Smooth muscle cell (in vitro differentiated cells): ENCODE measurements at regions not wholly inside any gene's neighbourhood (a gene's known extent, or its start where the extent isn't known, plus 50 kb on each side); places are given as distances from the start of the nearest gene placed in this dataset.

Experiments used
- DNase-seq: peaks from one replicate; lab custom pipeline; 2025; ENCODE audit not compliant: unreplicated experiment; lab: John Stamatoyannopoulos, UW
- H2AFZ ChIP-seq: fragments of 200-600 bp; sonication (generic); 2 replicates; pipeline ENCODE4 v1.6.0; 2016; ENCODE audit warnings: antibody characterized with exemption, low read depth, mild to moderate bottlenecking
- H3F3A ChIP-seq: fragments of 200-600 bp; sonication (generic); 2 replicates; pipeline ENCODE4 v1.6.0; 2017; ENCODE audit warnings: antibody characterized with exemption, low read depth
- H3K27ac ChIP-seq: fragments of 200-600 bp; sonication (generic); 2 replicates; pipeline ENCODE4 v1.5.1; 2016; ENCODE audit warnings: low read depth, mild to moderate bottlenecking
- H3K27me3 ChIP-seq: fragments of 200-600 bp; sonication (generic); 2 replicates; pipeline ENCODE4 v1.6.1; 2016; ENCODE audit warnings: low read depth, mild to moderate bottlenecking
- H3K36me3 ChIP-seq: fragments of 200-600 bp; sonication (generic); 2 replicates; pipeline ENCODE4 v1.5.1; 2016; ENCODE audit warnings: low read depth
- H3K4me1 ChIP-seq: fragments of 200-600 bp; sonication (generic); 2 replicates; pipeline ENCODE4 v1.5.1; 2016; ENCODE audit warnings: low read depth
- H3K4me2 ChIP-seq: fragments of 200-600 bp; sonication (generic); 2 replicates; pipeline ENCODE4 v1.6.0; 2016; ENCODE audit warnings: mild to moderate bottlenecking
- H3K4me3 ChIP-seq: fragments of 200-600 bp; sonication (generic); 2 replicates; pipeline ENCODE4 v1.5.1; 2016; ENCODE audit warnings: mild to moderate bottlenecking
- H3K79me2 ChIP-seq: fragments of 200-600 bp; sonication (generic); 2 replicates; pipeline ENCODE4 v1.6.0; 2016; ENCODE audit warnings: low read depth, mild to moderate bottlenecking
- H3K9ac ChIP-seq: fragments of 200-600 bp; sonication (generic); 2 replicates; pipeline ENCODE4 v1.6.0; 2016; ENCODE audit warnings: low read depth
- H3K9me3 ChIP-seq: fragments of 200-600 bp; sonication (generic); replicated peaks from 2 replicates; pipeline ENCODE4 v1.5.1; 2016; ENCODE audit warnings: low read depth
- H4K20me1 ChIP-seq: fragments of 200-600 bp; sonication (generic); 2 replicates; pipeline ENCODE4 v1.6.0; 2016; ENCODE audit warnings: low read depth
- WGBS: methylation state at CpG from one replicate; pipeline ENCODE4 v1.1.7; 2016; ENCODE audit warnings: low lambda C conversion rate; 5-methylcytosine and 5-hydroxymethylcytosine counted together
- TF ChIP-seq, protein P1 (sequence below): fragments of 200-600 bp; sonication (generic); IDR thresholded peaks from 2 replicates; pipeline ENCODE4 v1.5.1; 2017; ENCODE audit warnings: borderline replicate concordance, mild to moderate bottlenecking, antibody characterized with exemption; ENCODE audit not compliant: insufficient read depth, poor library complexity, severe bottlenecking

GRCh38 chr3:1513662-1514061 lies 420.8 kb downstream of the CNTN6 start:
- Histone ChIP-seq H3K36me3 (no peaks in the 10 kb centered on the region), H2AFZ (no peak overlapping the region), H3K9me3 (no peaks in the 10 kb centered on the region), H3K9ac (no peak overlapping the region), H3K4me3 (no peak overlapping the region), H3K27ac (no peak overlapping the region), H3F3A (no peaks in the 10 kb centered on the region), H4K20me1 (no peaks in the 10 kb centered on the region), H3K4me1 (no peaks in the 10 kb centered on the region), H3K27me3 (no peaks in the 10 kb centered on the region), H3K79me2 (no peaks in the 10 kb centered on the region), H3K4me2 (no peak overlapping the region)
- TF ChIP-seq, protein P1, sequence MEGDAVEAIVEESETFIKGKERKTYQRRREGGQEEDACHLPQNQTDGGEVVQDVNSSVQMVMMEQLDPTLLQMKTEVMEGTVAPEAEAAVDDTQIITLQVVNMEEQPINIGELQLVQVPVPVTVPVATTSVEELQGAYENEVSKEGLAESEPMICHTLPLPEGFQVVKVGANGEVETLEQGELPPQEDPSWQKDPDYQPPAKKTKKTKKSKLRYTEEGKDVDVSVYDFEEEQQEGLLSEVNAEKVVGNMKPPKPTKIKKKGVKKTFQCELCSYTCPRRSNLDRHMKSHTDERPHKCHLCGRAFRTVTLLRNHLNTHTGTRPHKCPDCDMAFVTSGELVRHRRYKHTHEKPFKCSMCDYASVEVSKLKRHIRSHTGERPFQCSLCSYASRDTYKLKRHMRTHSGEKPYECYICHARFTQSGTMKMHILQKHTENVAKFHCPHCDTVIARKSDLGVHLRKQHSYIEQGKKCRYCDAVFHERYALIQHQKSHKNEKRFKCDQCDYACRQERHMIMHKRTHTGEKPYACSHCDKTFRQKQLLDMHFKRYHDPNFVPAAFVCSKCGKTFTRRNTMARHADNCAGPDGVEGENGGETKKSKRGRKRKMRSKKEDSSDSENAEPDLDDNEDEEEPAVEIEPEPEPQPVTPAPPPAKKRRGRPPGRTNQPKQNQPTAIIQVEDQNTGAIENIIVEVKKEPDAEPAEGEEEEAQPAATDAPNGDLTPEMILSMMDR = no peak
- no peak for DNase-seq
- WGBS = 28% methylated on average over 3 of the region's 3 CpGs

GRCh38 chr3:1515882-1516281 lies 423.1 kb downstream of the CNTN6 start:
- WGBS = 76% methylated on average over 4 of the region's 4 CpGs
- Histone ChIP-seq H3K4me2 (no peak overlapping the region), H3K27me3 (no peaks in the 10 kb centered on the region)

GRCh38 chr3:1527786-1528185 lies 435.0 kb downstream of the CNTN6 start:
- 47% methylated on average over 4 of the region's 4 CpGs for WGBS
- Histone ChIP-seq H3K9me3 (no peaks in the 10 kb centered on the region), H3F3A (no peaks in the 10 kb centered on the region), H3K79me2 (no peaks in the 10 kb centered on the region), H3K4me2 (no peak overlapping the region), H3K36me3 (no peaks in the 10 kb centered on the region), H3K4me3 (no peak overlapping the region), H3K27ac (no peak overlapping the region), H4K20me1 (no peaks in the 10 kb centered on the region), H3K27me3 (no peaks in the 10 kb centered on the region), H2AFZ (peak overlapping the region; percentile 51), H3K4me1 (no peaks in the 10 kb centered on the region), H3K9ac (no peak overlapping the region)
- no peak for DNase-seq
- TF ChIP-seq, protein P1 = no peak

More at GRCh38 chr3:1515882-1516281, 423.1 kb downstream of the CNTN6 start:
- no peak for DNase-seq
- Histone ChIP-seq H3K4me1 (no peaks in the 10 kb centered on the region), H3K4me3 (no peak overlapping the region), H3K36me3 (no peaks in the 10 kb centered on the region), H3K9me3 (no peaks in the 10 kb centered on the region), H3K79me2 (no peaks in the 10 kb centered on the region), H2AFZ (no peak overlapping the region), H3K27ac (no peak overlapping the region), H3F3A (no peaks in the 10 kb centered on the region), H3K9ac (no peak overlapping the region), H4K20me1 (no peaks in the 10 kb centered on the region)
- TF ChIP-seq, protein P1 = no peak

DNA sequence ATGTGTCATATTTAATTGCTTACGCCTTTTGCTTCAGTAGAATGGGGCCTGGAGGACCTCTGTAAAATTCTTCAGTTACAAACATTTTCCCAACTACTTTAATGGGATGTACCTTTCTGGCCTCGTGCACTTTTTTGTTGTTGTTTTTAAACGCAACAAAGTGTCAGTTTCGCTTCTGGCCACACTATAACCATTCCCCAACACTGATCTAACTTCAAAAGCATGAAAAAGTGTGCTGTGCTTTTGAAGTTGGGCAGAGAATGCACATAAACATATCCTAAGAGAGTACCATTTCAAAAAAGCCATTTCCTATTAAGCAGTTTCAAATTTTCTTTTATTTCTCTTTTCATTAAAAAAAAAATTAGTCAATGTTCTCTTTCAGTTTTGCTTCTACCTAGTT lies 435.8 kb downstream of the CNTN6 start:
- Histone ChIP-seq H3K4me2 (no peak overlapping the region), H2AFZ (peak overlapping the region; percentile 35), H3K4me3 (no peak overlapping the region), H3K9me3 (no peaks in the 10 kb centered on the region), H3K4me1 (no peaks in the 10 kb centered on the region), H4K20me1 (no peaks in the 10 kb centered on the region), H3F3A (no peaks in the 10 kb centered on the region), H3K9ac (no peak overlapping the region), H3K27me3 (no peaks in the 10 kb centered on the region), H3K36me3 (no peaks in the 10 kb centered on the region), H3K27ac (no peak overlapping the region), H3K79me2 (no peaks in the 10 kb centered on the region)
- 91% methylated on average over 4 of the region's 4 CpGs for WGBS
- TF ChIP-seq, protein P1 = no peak
- no peak for DNase-seq
